NT2/D1 (cell line): ENCODE measurements at regions not wholly inside any gene's neighbourhood (a gene's known extent, or its start where the extent isn't known, plus 50 kb on each side); places are given as distances from the start of the nearest gene placed in this dataset.

Experiments
- SUZ12 ChIP-seq: IDR thresholded peaks from 2 replicates; pipeline ENCODE4 v1.6.1; 2011; ENCODE audit not compliant: insufficient read length, insufficient read depth; ENCODE audit errors: extremely low read depth
- ZNF274 ChIP-seq: IDR thresholded peaks from 2 replicates; pipeline ENCODE4 v1.6.1; 2011; ENCODE audit warnings: mild to moderate bottlenecking, low read depth, low read length

DNA sequence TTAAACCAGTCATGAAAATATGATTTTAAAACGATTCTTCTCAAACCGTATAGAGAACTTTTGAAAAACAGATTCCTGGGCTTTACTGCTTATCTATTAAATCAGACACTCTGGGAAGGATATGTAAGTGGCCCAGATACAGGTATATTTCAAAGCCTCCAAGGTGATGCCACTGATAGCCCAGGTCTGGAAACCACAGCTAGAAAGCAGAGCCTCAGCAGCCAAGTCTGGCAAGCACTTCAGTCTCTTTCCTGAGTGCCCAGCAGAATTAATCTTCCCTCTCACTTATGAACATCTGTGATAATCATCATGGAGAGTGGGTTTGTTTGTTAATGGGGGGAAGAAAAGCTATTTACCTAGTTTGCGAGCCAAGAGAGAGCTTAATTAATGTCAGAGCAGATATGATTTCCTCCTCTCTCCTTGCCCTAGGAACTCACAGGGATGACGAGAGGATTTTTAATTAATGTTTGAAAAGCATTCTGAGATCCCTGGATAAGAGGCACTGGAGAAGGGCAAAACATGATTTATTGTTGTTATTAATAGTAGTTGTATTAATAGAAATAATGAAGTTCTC, 368.4 kb downstream of the TLE1 start:
- TF ChIP-seq SUZ12: no peak
- TF ChIP-seq ZNF274: no peak
